Gastroesophageal sphincter (tissue), 4 donors: ENCODE measurements at regions not wholly inside any gene's neighbourhood (a gene's known extent, or its start where the extent isn't known, plus 50 kb on each side); places are given as distances from the start of the nearest gene placed in this dataset.

ENCODE experiments used
- ATAC-seq: fragments of 150-250 bp; one replicate; pipeline ENCODE4 v1.9.1; 2016; ENCODE audit warnings: mild to moderate bottlenecking, moderate library complexity
- H3K27ac ChIP-seq, 4 donors: fragments of 200-600 bp; sonication (generic) in 3 of 4; 1 replicate in 3 of 4; 2 replicates in 1 of 4; pipeline ENCODE4 v1.5.1; 2016 to 2019
- H3K27me3 ChIP-seq: fragments of 200-600 bp; sonication (generic); one replicate; pipeline ENCODE4 v1.5.1; 2019
- H3K36me3 ChIP-seq, 2 donors: fragments of 200-600 bp; sonication (generic); one replicate each; pipeline ENCODE4 v1.5.1; 2019; ENCODE audit warnings: control low read depth in 1 of 2
- H3K4me1 ChIP-seq, 3 donors: fragments of 200-600 bp; sonication (generic); 1 replicate in 2 of 3; 2 replicates in 1 of 3; pipeline ENCODE4 v1.5.1; 2016 to 2019; ENCODE audit warnings: control low read depth in 2 of 3
- H3K4me3 ChIP-seq, 2 donors: fragments of 200-600 bp; sonication (generic); one replicate each; pipeline ENCODE4 v1.5.1; 2019; ENCODE audit warnings: mild to moderate bottlenecking in 1 of 2, moderate library complexity in 1 of 2
- H3K9me3 ChIP-seq, 3 donors: fragments of 200-600 bp; sonication (generic); one replicate each; pipeline ENCODE4 v1.5.1; 2017 to 2019; ENCODE audit warnings: control low read depth in 2 of 3
- EP300 ChIP-seq: sonication (generic); formaldehyde crosslinking; IDR thresholded peaks from one replicate; pipeline ENCODE4 v1.6.1; 2017; ENCODE audit warnings: antibody characterized with exemption, mild to moderate bottlenecking
- POLR2A ChIP-seq, 2 donors: fragments of 450-650 bp; IDR thresholded peaks; one replicate each; pipeline ENCODE4 v1.6.1; 2017; ENCODE audit warnings: antibody characterized with exemption in 2 of 2, mild to moderate bottlenecking in 2 of 2, moderate library complexity in 1 of 2
- POLR2AphosphoS5 ChIP-seq: sonication (generic); formaldehyde crosslinking; IDR thresholded peaks from one replicate; pipeline ENCODE4 v1.6.1; 2017; ENCODE audit warnings: antibody characterized with exemption
- WGBS, 2 donors: methylation state at CpG; one replicate each; pipeline ENCODE4 v1.1.5; 2018; ENCODE audit warnings: low coverage in 1 of 2; 5-methylcytosine and 5-hydroxymethylcytosine counted together
- TF ChIP-seq, protein P1 (sequence below), 4 experiments: fragments of 200-600 bp in 2 of 4; fragments of 450-650 bp in 2 of 4; sonication (generic) in 1 of 4; IDR thresholded peaks; one replicate each; pipeline ENCODE4 v1.5.1; 2017 to 2019; ENCODE audit warnings: antibody characterized with exemption in 4 of 4, mild to moderate bottlenecking in 2 of 4, moderate library complexity in 2 of 4

DNA sequence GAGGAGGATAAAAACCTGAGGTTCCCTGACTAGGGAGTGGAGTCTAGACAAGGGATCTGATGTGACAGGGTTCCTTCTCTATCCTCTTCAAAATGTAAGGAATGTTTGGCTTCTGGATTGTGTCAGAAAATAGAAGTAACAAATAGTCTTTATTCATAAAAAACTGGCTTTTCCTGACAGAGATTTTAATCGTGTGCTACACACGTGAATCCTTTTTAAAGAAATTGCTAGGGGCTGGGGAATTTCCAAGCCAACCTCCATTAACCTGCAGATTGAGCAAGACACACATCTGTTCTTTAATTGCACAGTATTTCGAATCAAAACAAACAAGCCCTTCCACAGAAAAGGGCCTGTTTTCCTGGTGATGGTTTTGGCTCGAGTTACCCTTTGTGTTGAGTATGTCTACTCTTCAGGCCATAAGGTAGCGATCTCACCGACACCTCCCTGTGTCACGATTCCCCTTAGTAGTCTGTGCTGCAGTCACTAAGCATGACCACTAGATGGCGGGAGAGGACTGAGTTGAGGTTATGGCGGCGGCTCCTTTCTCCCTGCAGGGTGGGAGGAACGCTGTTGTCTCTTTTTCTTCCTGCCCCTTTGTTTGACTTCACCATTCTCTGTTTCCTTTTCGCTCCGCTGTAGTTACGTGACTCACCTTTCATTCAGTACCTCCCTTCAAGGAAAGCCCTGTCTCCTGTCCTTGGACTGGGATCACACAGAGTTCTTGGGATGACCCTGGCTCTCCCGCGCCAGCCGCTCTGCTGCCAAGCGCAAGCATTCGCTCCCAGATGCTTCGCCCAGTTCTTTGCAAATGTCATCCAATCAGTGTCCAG lies 137.1 kb upstream of the SLC24A2 start:
- no peaks in the 10 kb centered on the region for H3K9me3 ChIP-seq
- peak overlapping the region; percentile 11 to 43 for H3K4me3 ChIP-seq
- no peaks in the 10 kb centered on the region for H3K27me3 ChIP-seq
- peaks cover 0 to 10% (median 0%) of the 10 kb centered on the region in 3 donors for H3K4me1 ChIP-seq
- H3K36me3 ChIP-seq = no peaks in the 10 kb centered on the region
- no peak for TF ChIP-seq POLR2A (IDR thresholded peaks at IDR 0.05)
- TF ChIP-seq, protein P1, sequence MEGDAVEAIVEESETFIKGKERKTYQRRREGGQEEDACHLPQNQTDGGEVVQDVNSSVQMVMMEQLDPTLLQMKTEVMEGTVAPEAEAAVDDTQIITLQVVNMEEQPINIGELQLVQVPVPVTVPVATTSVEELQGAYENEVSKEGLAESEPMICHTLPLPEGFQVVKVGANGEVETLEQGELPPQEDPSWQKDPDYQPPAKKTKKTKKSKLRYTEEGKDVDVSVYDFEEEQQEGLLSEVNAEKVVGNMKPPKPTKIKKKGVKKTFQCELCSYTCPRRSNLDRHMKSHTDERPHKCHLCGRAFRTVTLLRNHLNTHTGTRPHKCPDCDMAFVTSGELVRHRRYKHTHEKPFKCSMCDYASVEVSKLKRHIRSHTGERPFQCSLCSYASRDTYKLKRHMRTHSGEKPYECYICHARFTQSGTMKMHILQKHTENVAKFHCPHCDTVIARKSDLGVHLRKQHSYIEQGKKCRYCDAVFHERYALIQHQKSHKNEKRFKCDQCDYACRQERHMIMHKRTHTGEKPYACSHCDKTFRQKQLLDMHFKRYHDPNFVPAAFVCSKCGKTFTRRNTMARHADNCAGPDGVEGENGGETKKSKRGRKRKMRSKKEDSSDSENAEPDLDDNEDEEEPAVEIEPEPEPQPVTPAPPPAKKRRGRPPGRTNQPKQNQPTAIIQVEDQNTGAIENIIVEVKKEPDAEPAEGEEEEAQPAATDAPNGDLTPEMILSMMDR (IDR thresholded peaks at IDR 0.05) = peak; percentile 90 to 94 (median 94)
- 1% methylated on average over 12 to 16 of the region's 20 CpGs for WGBS, 2 donors
- ATAC-seq = peak; percentile 87
- H3K27ac ChIP-seq = peak overlapping the region in 1 of 4 donors; percentile 34

DNA sequence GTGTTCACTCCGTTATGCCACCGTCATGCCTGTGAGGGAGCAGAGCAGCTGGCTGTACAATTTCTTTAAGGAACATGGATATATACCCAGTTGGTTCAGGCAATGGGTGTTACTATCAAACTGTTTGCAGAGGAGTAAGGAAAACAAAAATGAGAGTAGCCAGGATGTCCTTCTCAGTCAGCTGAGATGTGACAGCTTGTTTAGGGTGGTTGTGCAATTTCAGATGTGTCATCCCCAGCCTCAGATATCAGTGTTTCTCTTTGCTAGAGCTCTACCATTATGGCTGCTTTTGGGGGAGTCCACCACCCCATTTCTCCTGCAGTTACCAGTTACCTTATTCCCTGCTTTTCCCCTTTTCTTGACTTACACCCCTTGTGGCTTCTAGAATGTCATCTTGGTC lies 135.2 kb upstream of the SLC24A2 start:
- no peak for TF ChIP-seq POLR2AphosphoS5
- no peak for TF ChIP-seq EP300
- TF ChIP-seq, protein P1 (IDR thresholded peaks at IDR 0.05) = no peak
- no peak for TF ChIP-seq POLR2A (IDR thresholded peaks at IDR 0.05)
- Histone ChIP-seq H3K27me3 (peaks cover 5% of the 10 kb centered on the region), H3K27ac (no peak overlapping the region), H3K9me3 (no peaks in the 10 kb centered on the region), H3K4me1 (peaks cover 0 to 10% (median 0%) of the 10 kb centered on the region in 3 donors), H3K4me3 (no peak overlapping the region), H3K36me3 (no peaks in the 10 kb centered on the region)
- 92% methylated on average over 2 of the region's 2 CpGs; no CpG with 5 or more reads in 1 of the 2 donors for WGBS, 2 donors
- no peak for ATAC-seq

DNA sequence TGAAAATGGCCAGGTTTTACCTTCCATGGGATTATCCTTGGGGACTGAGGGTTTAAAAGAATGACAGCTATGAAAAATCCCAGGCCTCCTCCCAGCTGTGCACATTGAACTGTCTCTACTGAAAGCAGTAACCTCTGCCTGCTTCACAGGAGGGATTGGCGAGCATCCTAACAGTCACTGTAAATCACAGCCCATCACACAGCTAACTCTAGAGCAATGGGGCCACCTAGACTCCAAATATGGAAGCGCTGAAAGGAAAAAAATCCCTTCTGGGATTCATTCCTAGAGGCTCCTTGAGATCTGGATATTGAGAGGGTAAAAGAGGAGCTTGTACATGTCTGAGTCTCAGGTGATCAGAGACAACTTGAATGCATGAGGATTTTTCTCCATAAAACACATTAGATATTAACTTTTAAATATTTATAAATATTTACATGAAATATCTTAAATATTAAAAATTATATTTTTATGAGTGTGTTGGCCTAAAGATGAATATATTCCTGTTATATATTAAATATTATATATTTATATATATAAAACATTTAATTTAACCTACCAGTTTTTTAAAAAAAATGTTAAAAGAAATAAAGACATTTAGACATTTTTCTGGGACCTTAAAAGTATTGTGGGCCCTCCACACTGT lies 133.8 kb upstream of the SLC24A2 start:
- ATAC-seq = no peak
- Histone ChIP-seq H3K4me3 (no peak overlapping the region), H3K9me3 (no peaks in the 10 kb centered on the region), H3K27me3 (peaks cover 9% of the 10 kb centered on the region), H3K4me1 (peaks cover 0 to 10% (median 0%) of the 10 kb centered on the region in 3 donors), H3K36me3 (no peaks in the 10 kb centered on the region), H3K27ac (no peak overlapping the region)
- WGBS, 2 donors = 25 to 30% methylated on average over 1 of the region's 2 CpGs
- no peak for TF ChIP-seq POLR2AphosphoS5
- TF ChIP-seq, protein P1 (IDR thresholded peaks at IDR 0.05) = peak in 2 of 4 experiments; percentile 16 to 17

DNA sequence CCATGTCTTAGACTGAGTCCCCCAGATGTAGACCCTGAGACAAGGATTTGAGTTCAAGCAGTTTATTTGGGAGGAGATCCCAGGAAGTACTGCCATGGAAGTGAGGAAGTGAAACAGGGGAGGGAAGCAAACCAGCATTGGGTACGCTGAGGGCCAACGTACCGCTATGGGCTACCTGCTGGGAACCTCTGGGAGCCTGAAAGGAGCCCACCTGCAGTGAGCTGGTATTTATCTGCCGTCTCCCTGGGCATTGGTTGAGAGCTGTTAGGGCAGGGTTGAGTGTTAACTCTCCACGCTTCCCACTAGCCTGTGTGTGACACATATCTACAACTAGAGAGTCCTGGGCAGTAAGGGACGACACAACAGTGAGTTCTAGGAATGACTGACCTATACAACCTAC lies 131.6 kb upstream of the SLC24A2 start:
- H3K4me1 ChIP-seq = no peaks in the 10 kb centered on the region
- H3K4me3 ChIP-seq = no peak overlapping the region
- H3K9me3 ChIP-seq = no peaks in the 10 kb centered on the region
- WGBS, 2 donors = 90% methylated on average over 2 of the region's 6 CpGs; no CpG with 5 or more reads in 1 of the 2 donors
- no peak for ATAC-seq
- TF ChIP-seq, protein P1 (IDR thresholded peaks at IDR 0.05) = no peak
- TF ChIP-seq POLR2AphosphoS5 (no peak), POLR2A (IDR thresholded peaks at IDR 0.05) (no peak), EP300 (no peak)
- H3K36me3 ChIP-seq = no peaks in the 10 kb centered on the region
- peaks cover 9% of the 10 kb centered on the region for H3K27me3 ChIP-seq
- H3K27ac ChIP-seq = no peak overlapping the region

DNA sequence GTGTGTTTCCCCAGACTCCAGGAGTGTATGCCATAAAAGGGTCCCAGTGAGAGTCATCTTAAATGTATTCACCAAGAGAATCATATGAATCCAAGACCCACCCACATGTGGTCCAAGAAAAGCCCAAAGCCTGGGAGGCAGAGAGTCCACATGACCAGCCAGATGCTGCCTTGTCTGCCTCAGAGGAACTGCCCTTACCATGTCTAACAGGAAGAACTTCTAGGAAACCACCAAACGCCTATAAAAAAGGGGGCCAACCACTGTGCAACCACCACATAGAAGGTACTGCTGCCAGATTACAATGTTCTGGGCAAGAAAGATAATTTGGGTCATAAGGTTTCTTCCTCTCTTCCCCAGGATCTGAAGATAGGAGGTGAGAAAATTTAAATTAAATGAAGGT lies 129.8 kb upstream of the SLC24A2 start:
- peaks cover 9% of the 10 kb centered on the region for H3K27me3 ChIP-seq
- H3K36me3 ChIP-seq = no peaks in the 10 kb centered on the region
- H3K4me3 ChIP-seq = no peak overlapping the region
- TF ChIP-seq EP300 (no peak), POLR2A (IDR thresholded peaks at IDR 0.05) (no peak), POLR2AphosphoS5 (no peak)
- TF ChIP-seq, protein P1 (IDR thresholded peaks at IDR 0.05) = no peak
- no peak for ATAC-seq
- H3K27ac ChIP-seq = no peak overlapping the region
- 60 to 75% methylated on average over 1 of the region's 1 CpG for WGBS, 2 donors
- no peaks in the 10 kb centered on the region for H3K9me3 ChIP-seq
- no peaks in the 10 kb centered on the region for H3K4me1 ChIP-seq
